ENCODE measurements at regions not wholly inside any gene's neighbourhood (a gene's known extent, or its start where the extent isn't known, plus 50 kb on each side); places are given as distances from the start of the nearest gene placed in this dataset.

- no peak for DNase-seq
These were observed 72.6 kb upstream of the CAPRIN2 start for GRCh38 chr12:30827101-30828066.

GRCh38 chr12:30826276-30826675 lies 71.5 kb upstream of the CAPRIN2 start:
- DNase-seq = no peak

GRCh38 chr12:30825341-30825740 lies 70.6 kb upstream of the CAPRIN2 start:
- no peak for DNase-seq

- DNase-seq = no peak
These were observed 69.6 kb upstream of the CAPRIN2 start for GRCh38 chr12:30824311-30824710.

GRCh38 chr12:30823764-30824163 lies 69.0 kb upstream of the CAPRIN2 start:
- no peak for DNase-seq

GRCh38 chr12:30823156-30823699 lies 68.5 kb upstream of the CAPRIN2 start:
- peak; percentile 60 for DNase-seq

- DNase-seq = peak; percentile 34
These were observed 67.8 kb upstream of the CAPRIN2 start for GRCh38 chr12:30822385-30823155.

GRCh38 chr12:30820406-30820946 lies 65.7 kb upstream of the CAPRIN2 start:
- no peak for DNase-seq

GRCh38 chr12:30818562-30818961 lies 63.8 kb upstream of the CAPRIN2 start:
- DNase-seq = no peak

GRCh38 chr12:30816742-30817465 lies 62.2 kb upstream of the CAPRIN2 start:
- no peak for DNase-seq

GRCh38 chr12:30814295-30814655 lies 59.5 kb upstream of the CAPRIN2 start:
- no peak for DNase-seq

GRCh38 chr12:30813525-30814294 lies 59.0 kb upstream of the CAPRIN2 start:
- peak; percentile 14 for DNase-seq

- no peak for DNase-seq
These were observed 57.2 kb upstream of the CAPRIN2 start for GRCh38 chr12:30811966-30812365.

GRCh38 chr12:30810918-30811317 lies 56.2 kb upstream of the CAPRIN2 start:
- no peak for DNase-seq

- no peak for DNase-seq
These were observed 52.9 kb upstream of the CAPRIN2 start for GRCh38 chr12:30807695-30808034.

GRCh38 chr12:30806989-30807694 lies 52.4 kb upstream of the CAPRIN2 start:
- peak; percentile 15 for DNase-seq

- DNase-seq = no peak
These were observed 51.2 kb upstream of the CAPRIN2 start for GRCh38 chr12:30805959-30806358.
